ENCODE measurements at regions not wholly inside any gene's neighbourhood (a gene's known extent, or its start where the extent isn't known, plus 50 kb on each side); places are given as distances from the start of the nearest gene placed in this dataset.

DNA sequence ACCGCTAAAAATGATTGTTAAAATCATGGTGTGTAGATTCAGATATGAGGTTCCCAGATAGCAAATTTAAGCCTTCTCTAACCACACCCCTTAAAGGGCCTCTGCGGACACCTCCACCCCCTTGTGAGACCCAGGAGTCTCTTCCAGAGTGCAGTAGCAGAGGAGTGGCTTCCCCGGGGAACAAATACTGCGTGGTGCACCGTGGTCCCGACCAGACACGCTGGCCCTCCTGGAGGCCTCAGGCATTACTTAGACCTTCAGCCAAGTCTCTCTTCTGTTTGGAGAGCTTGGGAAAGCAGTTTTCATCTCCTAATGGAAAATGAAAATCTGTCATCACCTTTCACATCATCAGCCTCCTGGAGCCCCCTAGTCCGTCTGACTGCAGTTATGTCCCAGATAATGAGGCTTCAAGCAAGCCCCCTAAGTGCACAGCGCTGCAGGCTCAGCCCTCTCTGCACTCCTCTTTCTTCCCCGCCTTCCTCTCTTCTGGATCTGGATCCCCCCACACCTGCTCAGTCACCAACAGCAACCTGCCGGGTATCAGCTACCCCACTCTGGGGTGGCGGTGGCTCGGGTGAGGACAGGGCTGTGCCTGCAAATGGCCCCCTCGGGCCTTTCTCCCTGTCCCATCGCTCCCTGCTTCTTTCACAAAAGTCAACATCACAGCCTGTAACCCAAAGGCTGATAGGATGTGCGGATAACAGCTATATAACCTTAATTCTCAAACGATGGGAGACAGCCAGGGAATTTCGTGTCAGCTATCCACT, 58.8 kb upstream of the TAGAP start:
- DNase-seq (ENCODE audit: low read depth) = no peak
- Histone ChIP-seq H3K36me3 (ENCODE audit: control insufficient read depth, insufficient read depth, low read length) (no peaks in the 10 kb centered on the region), H3K4me3 (ENCODE audit: low read depth, low read length) (no peak overlapping the region), H3K27me3 (ENCODE audit: control insufficient read depth, insufficient read depth, low read length) (peaks cover 2% of the 10 kb centered on the region)
- TF ChIP-seq, protein P1, sequence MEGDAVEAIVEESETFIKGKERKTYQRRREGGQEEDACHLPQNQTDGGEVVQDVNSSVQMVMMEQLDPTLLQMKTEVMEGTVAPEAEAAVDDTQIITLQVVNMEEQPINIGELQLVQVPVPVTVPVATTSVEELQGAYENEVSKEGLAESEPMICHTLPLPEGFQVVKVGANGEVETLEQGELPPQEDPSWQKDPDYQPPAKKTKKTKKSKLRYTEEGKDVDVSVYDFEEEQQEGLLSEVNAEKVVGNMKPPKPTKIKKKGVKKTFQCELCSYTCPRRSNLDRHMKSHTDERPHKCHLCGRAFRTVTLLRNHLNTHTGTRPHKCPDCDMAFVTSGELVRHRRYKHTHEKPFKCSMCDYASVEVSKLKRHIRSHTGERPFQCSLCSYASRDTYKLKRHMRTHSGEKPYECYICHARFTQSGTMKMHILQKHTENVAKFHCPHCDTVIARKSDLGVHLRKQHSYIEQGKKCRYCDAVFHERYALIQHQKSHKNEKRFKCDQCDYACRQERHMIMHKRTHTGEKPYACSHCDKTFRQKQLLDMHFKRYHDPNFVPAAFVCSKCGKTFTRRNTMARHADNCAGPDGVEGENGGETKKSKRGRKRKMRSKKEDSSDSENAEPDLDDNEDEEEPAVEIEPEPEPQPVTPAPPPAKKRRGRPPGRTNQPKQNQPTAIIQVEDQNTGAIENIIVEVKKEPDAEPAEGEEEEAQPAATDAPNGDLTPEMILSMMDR (IDR thresholded peaks at IDR 0.05; ENCODE audit: insufficient read depth, low read length, poor library complexity, severe bottlenecking) = no peak

DNA sequence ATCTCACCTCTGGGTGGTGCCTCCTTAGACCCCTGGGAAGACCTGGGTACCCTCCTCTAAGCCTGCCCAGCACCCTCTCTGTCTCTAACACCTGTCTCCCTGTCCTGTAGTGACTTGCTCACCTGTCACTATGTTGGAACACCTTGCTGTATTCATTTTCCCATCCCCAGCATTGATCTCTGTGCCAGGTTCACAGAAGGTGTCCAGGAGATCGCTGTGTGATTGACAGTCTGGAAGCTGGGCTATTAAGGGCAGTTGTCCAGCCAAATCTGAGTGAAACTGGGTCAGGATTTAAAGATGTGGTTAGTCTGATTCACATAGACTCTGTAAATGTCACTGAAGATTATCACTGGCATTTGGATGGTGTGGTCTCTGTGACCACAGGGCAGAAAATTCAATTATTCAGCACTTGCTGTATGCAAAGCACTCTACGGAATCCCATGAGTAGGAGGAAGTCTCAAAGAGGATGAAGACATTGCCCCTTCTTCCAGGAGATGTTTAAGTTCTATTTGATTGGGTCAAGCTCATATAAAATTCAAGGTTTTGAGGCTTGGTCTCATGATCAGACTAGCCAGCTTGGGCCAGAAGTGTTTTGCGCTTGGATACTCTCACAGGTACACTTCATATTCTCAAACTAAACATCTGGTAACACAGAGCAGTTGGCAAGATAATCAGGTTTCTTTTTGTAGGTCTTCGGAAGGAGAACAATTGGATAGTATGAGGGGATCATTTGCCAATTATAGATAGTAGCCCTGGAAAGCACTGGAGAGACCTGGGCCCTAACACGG, 57.8 kb upstream of the TAGAP start:
- Histone ChIP-seq H3K36me3 (ENCODE audit: control insufficient read depth, insufficient read depth, low read length) (no peaks in the 10 kb centered on the region), H3K27me3 (ENCODE audit: control insufficient read depth, insufficient read depth, low read length) (peaks cover 2% of the 10 kb centered on the region), H3K4me3 (ENCODE audit: low read depth, low read length) (no peak overlapping the region)
- no peak for DNase-seq (ENCODE audit: low read depth)
- TF ChIP-seq, protein P1 (IDR thresholded peaks at IDR 0.05; ENCODE audit: insufficient read depth, low read length, poor library complexity, severe bottlenecking) = no peak

DNA sequence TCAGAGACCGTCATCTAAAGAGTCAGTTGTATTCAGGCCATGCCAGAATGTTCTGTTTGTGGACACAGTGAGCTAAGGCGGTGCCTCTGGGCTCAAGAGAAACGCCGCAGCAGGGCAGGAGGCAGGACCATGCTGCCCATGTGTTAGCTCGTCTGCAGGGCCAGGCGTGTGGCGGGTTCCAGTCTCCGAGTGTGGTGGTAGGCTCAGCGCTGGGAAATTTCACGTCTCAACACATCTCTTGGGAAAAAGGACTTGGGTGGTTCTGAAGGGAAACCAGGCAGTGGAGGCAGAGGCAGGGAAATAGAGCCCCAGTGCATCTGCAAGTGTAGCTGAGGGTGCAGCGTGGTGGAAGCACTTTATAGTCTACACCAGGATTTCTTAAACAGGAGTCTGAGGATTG, 56.9 kb upstream of the TAGAP start:
- H3K36me3 ChIP-seq (ENCODE audit: control insufficient read depth, insufficient read depth, low read length) = no peaks in the 10 kb centered on the region
- DNase-seq (ENCODE audit: low read depth) = no peak
- TF ChIP-seq, protein P1 (IDR thresholded peaks at IDR 0.05; ENCODE audit: insufficient read depth, low read length, poor library complexity, severe bottlenecking) = no peak
- peaks cover 2% of the 10 kb centered on the region for H3K27me3 ChIP-seq (ENCODE audit: control insufficient read depth, insufficient read depth, low read length)
- H3K4me3 ChIP-seq (ENCODE audit: low read depth, low read length) = no peak overlapping the region

DNA sequence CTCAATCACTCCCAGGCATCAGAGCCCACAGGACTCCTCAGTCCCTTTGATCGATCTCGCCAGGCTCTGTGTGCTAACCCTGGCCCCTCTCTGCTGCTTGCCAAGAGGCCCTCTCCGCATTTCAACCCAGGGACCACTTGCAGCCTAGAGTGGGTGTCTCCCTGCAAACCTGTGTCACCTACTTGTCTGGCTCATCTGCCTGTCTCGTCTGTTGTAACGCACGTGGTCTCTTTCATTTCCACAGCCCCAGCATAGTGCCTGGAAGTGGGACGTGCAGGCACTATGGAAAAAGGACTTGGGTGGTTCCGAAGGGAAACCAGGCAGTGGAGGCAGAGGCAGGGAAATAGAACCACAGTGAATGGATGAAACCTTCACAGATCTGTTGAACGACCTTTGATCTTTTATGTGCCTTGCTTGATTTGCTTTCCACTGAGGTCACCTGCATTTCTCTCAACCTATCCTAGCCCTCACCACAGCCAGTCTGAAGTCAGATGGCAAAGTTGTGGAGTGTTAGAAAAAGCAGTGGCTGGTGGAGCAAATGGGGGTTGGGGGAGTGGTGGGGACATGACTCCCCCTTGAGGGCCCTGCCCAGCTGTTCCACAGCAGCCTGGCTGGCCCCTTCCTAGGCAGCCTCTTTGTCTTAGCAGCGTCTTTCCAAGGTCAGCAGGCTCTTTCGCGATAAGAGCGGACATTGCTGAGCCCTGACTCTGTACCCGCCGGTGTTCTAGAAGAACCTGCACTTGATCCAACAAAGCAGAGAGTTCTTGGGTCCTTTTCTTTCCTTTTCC, 55.8 kb upstream of the TAGAP start:
- TF ChIP-seq, protein P1 (IDR thresholded peaks at IDR 0.05; ENCODE audit: insufficient read depth, low read length, poor library complexity, severe bottlenecking) = no peak
- Histone ChIP-seq H3K27me3 (ENCODE audit: control insufficient read depth, insufficient read depth, low read length) (peaks cover 2% of the 10 kb centered on the region), H3K4me3 (ENCODE audit: low read depth, low read length) (no peak overlapping the region), H3K36me3 (ENCODE audit: control insufficient read depth, insufficient read depth, low read length) (no peaks in the 10 kb centered on the region)
- no peak for DNase-seq (ENCODE audit: low read depth)

DNA sequence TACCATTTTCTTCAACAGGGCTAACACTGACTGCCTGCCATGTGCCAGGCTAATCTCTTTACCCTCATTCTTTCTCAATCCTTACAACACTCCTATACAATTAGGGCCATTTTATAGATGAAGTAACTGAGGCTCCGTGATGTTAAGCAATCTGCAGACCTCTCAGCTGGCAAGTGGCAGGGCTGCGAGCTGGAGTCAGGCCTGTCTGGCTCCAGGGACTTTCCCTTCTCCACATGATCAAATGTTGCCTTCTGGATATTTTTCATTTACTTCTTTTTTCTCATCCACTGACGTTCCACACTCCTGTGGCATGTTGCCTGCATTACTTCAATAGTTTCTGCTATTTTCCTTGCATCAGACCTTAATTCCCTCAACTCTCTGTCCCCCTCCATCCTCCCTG, 55.2 kb upstream of the TAGAP start:
- H3K36me3 ChIP-seq (ENCODE audit: control insufficient read depth, insufficient read depth, low read length) = no peaks in the 10 kb centered on the region
- H3K4me3 ChIP-seq (ENCODE audit: low read depth, low read length) = no peak overlapping the region
- DNase-seq (ENCODE audit: low read depth) = no peak
- TF ChIP-seq, protein P1 (IDR thresholded peaks at IDR 0.05; ENCODE audit: insufficient read depth, low read length, poor library complexity, severe bottlenecking) = no peak
- peaks cover 2% of the 10 kb centered on the region for H3K27me3 ChIP-seq (ENCODE audit: control insufficient read depth, insufficient read depth, low read length)
